GM12892 (cell line): ENCODE measurements at regions not wholly inside any gene's neighbourhood (a gene's known extent, or its start where the extent isn't known, plus 50 kb on each side); places are given as distances from the start of the nearest gene placed in this dataset.
A peak's percentile ranks its signal among the peaks of the same experiment; 100 is the strongest.

Experiments used
- DNase-seq: peaks from one replicate; pipeline ENCODE4 v3.0.0; 2011; ENCODE audit not compliant: insufficient read length
- FAIRE-seq: peaks from 2 replicates; lab custom pipeline; 2011; peaks lifted over from hg19 to GRCh38; lab: Jason Lieb, UNC
- POLR2A ChIP-seq: IDR thresholded peaks from 2 replicates; pipeline ENCODE4 v1.6.1; 2011; ENCODE audit warnings: low read depth, low read length, control low read depth
- POLR2AphosphoS5 ChIP-seq: IDR thresholded peaks from 2 replicates; pipeline ENCODE4 v1.6.1; 2011; ENCODE audit warnings: low read depth, low read length, control low read depth
- TAF1 ChIP-seq: IDR thresholded peaks from 2 replicates; pipeline ENCODE4 v1.6.1; 2011; ENCODE audit warnings: low read depth, mild to moderate bottlenecking, control low read depth, low read length, borderline replicate concordance

- no peak for TF ChIP-seq TAF1
- no peak for TF ChIP-seq POLR2AphosphoS5
- no peak for TF ChIP-seq POLR2A
- DNase-seq (no peak), FAIRE-seq (no peak)
These were observed 141.9 kb upstream of the ID2 start for GRCh38 chr2:8539743-8540551.

DNA sequence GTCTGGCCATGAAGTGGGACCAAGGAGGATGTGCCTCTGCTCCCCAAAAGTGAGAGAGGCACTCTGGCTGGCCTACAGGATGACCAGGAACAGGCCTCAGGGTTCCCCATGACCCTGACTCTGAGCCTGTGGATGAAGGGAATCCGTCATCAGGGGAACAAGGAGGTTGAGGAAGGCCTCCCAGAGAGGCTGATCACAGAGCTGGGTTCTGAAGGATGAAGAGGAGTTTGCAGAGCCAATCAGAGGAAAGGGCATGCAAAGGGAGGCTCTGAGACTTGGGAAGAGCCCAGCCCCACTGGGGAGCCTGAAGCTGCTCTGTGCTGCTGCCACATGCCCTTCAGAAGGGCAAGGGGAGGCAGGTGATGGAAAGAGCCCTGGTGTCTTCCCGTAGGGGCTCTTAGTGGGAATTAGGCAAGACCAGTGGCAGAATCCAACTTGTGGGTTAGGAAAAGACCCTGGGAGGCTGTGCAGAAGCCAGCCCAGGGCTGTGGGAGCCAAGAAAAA lies 141.3 kb upstream of the ID2 start:
- DNase-seq (no peak), FAIRE-seq (no peak)
- TF ChIP-seq TAF1 (no peak), POLR2AphosphoS5 (no peak), POLR2A (no peak)

- TF ChIP-seq POLR2AphosphoS5, result no peak
- TF ChIP-seq TAF1, result no peak
- TF ChIP-seq POLR2A, result no peak
- DNase-seq, result no peak
- FAIRE-seq, result no peak
These were observed 140.6 kb upstream of the ID2 start for GRCh38 chr2:8541223-8541622.

GRCh38 chr2:8541636-8542035 lies 140.2 kb upstream of the ID2 start:
- TF ChIP-seq TAF1 (no peak), POLR2AphosphoS5 (no peak), POLR2A (no peak)
- DNase-seq (no peak), FAIRE-seq (no peak)

GRCh38 chr2:8542381-8543059 lies 139.3 kb upstream of the ID2 start:
- TF ChIP-seq TAF1, result no peak
- no peak for FAIRE-seq
- DNase-seq, result no peak

- FAIRE-seq (no peak), DNase-seq (no peak)
- TF ChIP-seq POLR2A (no peak; the same call in 1 of the 2 replicates), TAF1 (no peak), POLR2AphosphoS5 (no peak)
These were observed 138.8 kb upstream of the ID2 start for GRCh38 chr2:8543060-8543382.

DNA sequence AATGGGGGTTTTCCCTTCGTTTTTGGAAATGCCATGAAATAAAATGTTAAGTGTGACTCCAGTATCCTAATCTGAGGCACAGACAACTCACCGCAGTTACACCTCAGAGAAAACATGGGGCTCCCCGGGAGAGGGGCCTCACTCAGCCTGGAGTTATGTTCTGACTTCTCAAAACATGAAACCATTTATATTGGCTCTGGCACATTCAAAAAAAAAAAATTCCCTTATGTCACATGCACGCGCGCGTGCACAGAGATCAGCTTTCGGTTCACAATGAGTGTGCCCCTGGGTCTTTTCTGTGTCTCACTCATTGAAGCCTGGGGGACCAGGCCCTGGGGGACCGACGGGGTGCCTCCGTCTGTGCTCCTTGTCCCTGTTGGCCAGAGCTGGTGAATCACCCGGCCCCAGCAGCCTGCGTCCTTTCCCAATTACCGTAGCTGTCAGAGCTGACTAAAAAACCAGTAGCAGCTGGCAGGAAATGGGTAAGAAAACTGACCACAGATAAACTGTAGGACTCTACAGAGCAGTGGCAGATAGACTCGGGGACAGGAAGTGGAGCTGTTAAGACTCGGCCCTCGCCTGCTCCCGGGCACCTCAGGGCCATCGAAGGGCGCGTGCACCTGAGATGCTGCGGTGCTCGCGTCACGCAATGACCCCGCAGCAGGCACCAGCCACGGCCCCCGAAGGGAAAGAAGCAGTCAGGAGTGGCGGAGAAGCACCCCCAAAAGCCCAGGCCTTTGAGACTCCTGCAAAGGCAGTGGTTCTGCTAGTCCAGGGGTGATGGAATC lies 138.3 kb upstream of the ID2 start:
- DNase-seq (peak; percentile 70), FAIRE-seq (peak; percentile 96)
- no peak for TF ChIP-seq POLR2A
- TF ChIP-seq POLR2AphosphoS5, result peak; percentile 36; the same call in 1 of the 2 replicates
- TF ChIP-seq TAF1, result peak; percentile 3; the same call in 1 of the 2 replicates

- DNase-seq (no peak), FAIRE-seq (no peak)
- TF ChIP-seq POLR2A, result no peak
- TF ChIP-seq POLR2AphosphoS5, result no peak
- TF ChIP-seq TAF1, result no peak
These were observed 137.6 kb upstream of the ID2 start for GRCh38 chr2:8544171-8544785.

- FAIRE-seq, result peak; percentile 27
- DNase-seq, result peak; percentile 70
- no peak; the same call in 1 of the 2 replicates for TF ChIP-seq POLR2A
- no peak for TF ChIP-seq TAF1
- peak; percentile 4; the same call in 1 of the 2 replicates for TF ChIP-seq POLR2AphosphoS5
These were observed 136.8 kb upstream of the ID2 start for GRCh38 chr2:8544786-8545694.
